Adrenal gland (tissue), 9 donors: ENCODE measurements at regions not wholly inside any gene's neighbourhood (a gene's known extent, or its start where the extent isn't known, plus 50 kb on each side); places are given as distances from the start of the nearest gene placed in this dataset.
"Not testable (repeated sequence)": the region's sequence is repeated elsewhere in the genome, so short reads cannot be mapped to it uniquely, and the experiment has no call there.

Source experiments
- DNase-seq, 7 donors: peaks; one replicate each; pipeline ENCODE4 v3.0.0-alpha.2; 2019 to 2020
- H3K27ac ChIP-seq, 5 donors: fragments of 200-600 bp; sonication (generic) in 4 of 5; 1 replicate in 3 of 5; 2 replicates in 2 of 5; pipeline versions ENCODE4 v1.5.1 to v1.8.0; 2016 to 2020; ENCODE audit warnings: mild to moderate bottlenecking in 1 of 5
- H3K27me3 ChIP-seq: fragments of 200-600 bp; 2 replicates; pipeline ENCODE4 v1.8.0; 2021
- H3K36me3 ChIP-seq, 2 donors: fragments of 200-600 bp; replicated peaks in 1 of 2; 1 replicate in 1 of 2; 2 replicates in 1 of 2; pipeline versions ENCODE4 v1.5.1 to v1.8.0; 2018 to 2022
- H3K4me1 ChIP-seq, 2 donors: fragments of 200-600 bp; replicated peaks in 1 of 2; 1 replicate in 1 of 2; 2 replicates in 1 of 2; pipeline versions ENCODE4 v1.5.1 to v1.8.0; 2018 to 2021
- H3K4me3 ChIP-seq, 4 donors: fragments of 200-600 bp; sonication (generic) in 3 of 4; one replicate each; pipeline ENCODE4 v1.5.1; 2016 to 2018
- H3K9me3 ChIP-seq, 3 donors: fragments of 200-600 bp; sonication (generic) in 1 of 3; replicated peaks in 1 of 3; 1 replicate in 2 of 3; 2 replicates in 1 of 3; pipeline versions ENCODE4 v1.5.1 to v1.8.0; 2016 to 2021
- CTCF ChIP-seq, 6 experiments: fragments of 450-650 bp in 4 of 6; fragments of 200-600 bp in 2 of 6; sonication (generic) in 1 of 6; IDR thresholded peaks; 1 replicate in 5 of 6; 2 replicates in 1 of 6; pipeline versions ENCODE4 v1.5.1 to v1.8.0; 2016 to 2021; ENCODE audit warnings: antibody characterized with exemption in 6 of 6, mild to moderate bottlenecking in 2 of 6, moderate library complexity in 1 of 6
- POLR2A ChIP-seq, 2 donors: fragments of 450-650 bp; IDR thresholded peaks; one replicate each; pipeline ENCODE4 v1.6.1; 2017; ENCODE audit warnings: antibody characterized with exemption in 2 of 2, mild to moderate bottlenecking in 2 of 2, moderate library complexity in 1 of 2
- WGBS, 4 donors: extraction: QIAGEN DNeasy Blood & Tissue Kit in 2 of 4; methylation state at CpG; one replicate each; pipeline versions ENCODE4 v1.1.5 to v1.1.7; 2013 to 2017; 5-methylcytosine and 5-hydroxymethylcytosine counted together
- intact Hi-C, 2 donors: fragments of 100-400 bp; cut with DNase I; formaldehyde crosslinking; loops; one replicate each; pipeline versions ENCODE4 v1.14.1 to v1.15.0; 2022 to 2023
- donor health status: healthy with polysubstance abuse.
- donor health status: Bipolar disorder and iron deficiency.
- donor health status: DM: yes; HTN: yes; CAD: no.
- donor health status: DM: no; HTN: no; CAD: no.
- donor health status: DM: no; HTN: no; CAD: no.

DNA sequence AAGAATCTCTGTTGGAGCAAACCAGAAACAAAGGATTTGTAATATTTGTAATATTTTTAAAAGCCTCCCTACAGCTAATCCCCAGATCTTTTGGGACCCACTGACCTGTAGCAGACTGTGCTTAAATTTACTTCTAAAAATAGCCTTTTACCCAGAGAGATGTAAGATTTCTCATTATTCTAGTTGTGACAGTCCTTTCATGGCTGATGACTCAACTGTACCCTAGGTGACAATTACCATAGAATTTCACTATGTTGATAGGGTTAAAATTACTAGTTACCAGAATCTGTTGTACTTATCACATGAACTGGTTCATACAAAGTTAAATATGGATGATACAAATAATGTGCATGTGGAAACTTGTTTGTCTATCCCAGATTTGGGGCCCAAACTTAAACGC is 543.9 kb upstream of the SEMA6A start:
- TF ChIP-seq CTCF (IDR thresholded peaks at IDR 0.05) = no peak
- TF ChIP-seq POLR2A (IDR thresholded peaks at IDR 0.05) = no peak
- Histone ChIP-seq H3K27ac (no peak overlapping the region), H3K4me1 (no peaks in the 10 kb centered on the region), H3K9me3 (no peaks in the 10 kb centered on the region), H3K36me3 (no peaks in the 10 kb centered on the region), H3K4me3 (no peak overlapping the region), H3K27me3 (no peaks in the 10 kb centered on the region)
- WGBS, 4 donors = 85 to 97% (median 91%) methylated on average over 1 of the region's 1 CpG
- DNase-seq = no peak
- intact Hi-C loops = no loop called here

DNA sequence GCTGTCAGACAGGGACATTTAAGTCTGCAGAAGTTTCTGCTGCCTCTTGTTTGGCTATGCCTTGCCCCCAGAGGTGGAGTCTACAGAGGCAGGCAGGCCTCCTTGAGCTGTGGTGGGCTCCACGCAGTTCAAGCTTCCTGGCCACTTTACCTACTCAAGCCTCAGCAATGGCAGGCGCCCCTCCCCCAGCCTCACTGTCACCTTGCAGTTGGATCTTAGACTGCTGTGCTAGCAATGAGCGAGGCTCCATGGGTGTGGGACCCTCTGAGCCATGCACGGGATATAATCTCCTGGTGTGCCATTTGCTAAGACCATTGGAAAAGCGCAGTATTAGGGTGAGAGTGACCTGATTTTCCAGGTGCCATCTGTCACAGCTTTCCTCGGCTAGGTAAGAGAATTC is 542.7 kb upstream of the SEMA6A start:
- H3K9me3 ChIP-seq, H3K4me1 ChIP-seq, H3K4me3 ChIP-seq, H3K36me3 ChIP-seq, DNase-seq, intact Hi-C loops, H3K27ac ChIP-seq, H3K27me3 ChIP-seq: not testable (repeated sequence)
- WGBS, 4 donors = 70 to 91% (median 74%) methylated on average over 4 to 6 of the region's 6 CpGs

DNA sequence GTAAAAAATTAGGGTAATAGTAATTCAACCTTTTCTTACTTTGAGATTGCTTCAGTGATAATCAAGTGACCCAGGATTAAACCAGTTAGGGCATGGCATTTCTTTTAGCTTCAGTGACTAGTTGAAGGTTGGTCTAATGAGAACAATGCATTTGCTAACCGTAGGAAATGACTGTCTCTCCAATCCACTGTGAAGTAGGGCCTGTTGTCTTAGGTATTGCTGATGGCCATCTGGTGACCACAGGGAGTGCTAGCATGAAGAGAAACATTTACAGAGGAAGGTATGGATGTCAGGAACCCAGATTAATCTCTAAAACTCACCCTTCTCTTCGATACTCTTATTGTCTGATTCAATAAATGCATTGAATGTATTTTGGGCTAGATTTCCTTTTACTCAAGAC is 535.9 kb upstream of the SEMA6A start:
- 83 to 90% (median 88%) methylated on average over 2 of the region's 2 CpGs for WGBS, 4 donors
- intact Hi-C loops = no loop called here
- Histone ChIP-seq H3K36me3 (no peaks in the 10 kb centered on the region), H3K4me1 (no peaks in the 10 kb centered on the region), H3K4me3 (no peak overlapping the region), H3K9me3 (no peaks in the 10 kb centered on the region), H3K27me3 (no peaks in the 10 kb centered on the region), H3K27ac (no peak overlapping the region)
- TF ChIP-seq POLR2A (IDR thresholded peaks at IDR 0.05) (no peak), CTCF (IDR thresholded peaks at IDR 0.05) (no peak)
- no peak for DNase-seq

DNA sequence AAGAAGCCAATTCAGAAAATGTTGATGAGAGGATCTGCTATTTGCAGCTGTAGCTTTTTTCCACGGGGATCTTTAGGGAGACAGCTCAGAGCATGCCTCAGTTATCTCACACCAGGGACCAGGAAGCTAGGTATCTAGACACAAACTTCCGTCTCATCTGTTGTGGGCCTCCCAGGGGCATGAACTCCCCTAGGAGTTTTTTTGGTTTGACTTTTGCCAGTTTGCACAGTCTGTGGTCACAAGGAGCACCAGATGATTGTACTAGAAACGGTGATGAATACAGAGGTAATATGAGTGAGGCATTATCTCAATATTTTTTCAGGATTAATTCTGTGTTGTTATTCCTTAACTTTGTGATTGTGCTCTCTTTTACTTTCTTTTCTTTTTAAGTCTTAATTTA is 533.2 kb upstream of the SEMA6A start:
- no peaks in the 10 kb centered on the region for H3K36me3 ChIP-seq
- no peak overlapping the region for H3K27ac ChIP-seq
- H3K27me3 ChIP-seq = no peaks in the 10 kb centered on the region
- intact Hi-C loops = no loop called here
- TF ChIP-seq CTCF (IDR thresholded peaks at IDR 0.05) (no peak), POLR2A (IDR thresholded peaks at IDR 0.05) (no peak)
- no peaks in the 10 kb centered on the region for H3K4me1 ChIP-seq
- DNase-seq = no peak
- no peak overlapping the region for H3K4me3 ChIP-seq
- WGBS, 4 donors = 60 to 73% (median 69%) methylated on average over 3 of the region's 3 CpGs
- no peaks in the 10 kb centered on the region for H3K9me3 ChIP-seq

- H3K36me3 ChIP-seq = no peaks in the 10 kb centered on the region
- WGBS, 4 donors = 79 to 81% (median 81%) methylated on average over 4 of the region's 4 CpGs
- no peak overlapping the region for H3K27ac ChIP-seq
- no peak for DNase-seq
- H3K4me1 ChIP-seq = no peaks in the 10 kb centered on the region
- intact Hi-C loops = no loop called here
- H3K4me3 ChIP-seq = no peak overlapping the region
- no peak for TF ChIP-seq CTCF (IDR thresholded peaks at IDR 0.05)
- TF ChIP-seq POLR2A (IDR thresholded peaks at IDR 0.05) = no peak
- no peaks in the 10 kb centered on the region for H3K9me3 ChIP-seq
- no peaks in the 10 kb centered on the region for H3K27me3 ChIP-seq
Observed at GRCh38 chr5:117103703-117104102, 529.1 kb upstream of the SEMA6A start.
